NCI-H526 (cell line): ENCODE measurements at regions not wholly inside any gene's neighbourhood (a gene's known extent, or its start where the extent isn't known, plus 50 kb on each side); places are given as distances from the start of the nearest gene placed in this dataset.
"Not testable (repeated sequence)": the region's sequence is repeated elsewhere in the genome, so short reads cannot be mapped to it uniquely, and the experiment has no call there.

ENCODE experiments used
- DNase-seq, 2 experiments: peaks; one replicate each; lab custom pipeline; 2025; lab: John Stamatoyannopoulos, UW

- DNase-seq, result not testable (repeated sequence)
These were observed 309.6 kb downstream of the SPATA31A1 start for GRCh38 chr9:39665020-39665419.

- not testable (repeated sequence) for DNase-seq
These were observed 319.2 kb downstream of the SPATA31A1 start for GRCh38 chr9:39674437-39675210.

DNA sequence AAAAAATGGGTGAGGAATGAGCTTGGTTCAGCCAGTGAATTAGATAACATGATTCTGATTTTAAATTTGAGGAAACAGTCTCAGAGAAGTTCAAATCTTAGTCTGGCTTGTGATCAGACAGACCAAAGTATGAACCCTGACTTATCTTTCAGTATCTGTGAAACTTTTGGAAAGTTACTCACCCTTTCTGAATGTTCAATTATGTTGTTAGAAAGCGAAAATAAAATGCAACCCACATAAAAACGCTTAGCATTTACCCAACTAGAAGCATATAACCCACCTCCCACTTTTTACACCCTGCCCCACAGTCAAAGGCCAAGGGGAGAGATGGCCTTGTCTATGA is 319.7 kb downstream of the SPATA31A1 start:
- not testable (repeated sequence) for DNase-seq

DNA sequence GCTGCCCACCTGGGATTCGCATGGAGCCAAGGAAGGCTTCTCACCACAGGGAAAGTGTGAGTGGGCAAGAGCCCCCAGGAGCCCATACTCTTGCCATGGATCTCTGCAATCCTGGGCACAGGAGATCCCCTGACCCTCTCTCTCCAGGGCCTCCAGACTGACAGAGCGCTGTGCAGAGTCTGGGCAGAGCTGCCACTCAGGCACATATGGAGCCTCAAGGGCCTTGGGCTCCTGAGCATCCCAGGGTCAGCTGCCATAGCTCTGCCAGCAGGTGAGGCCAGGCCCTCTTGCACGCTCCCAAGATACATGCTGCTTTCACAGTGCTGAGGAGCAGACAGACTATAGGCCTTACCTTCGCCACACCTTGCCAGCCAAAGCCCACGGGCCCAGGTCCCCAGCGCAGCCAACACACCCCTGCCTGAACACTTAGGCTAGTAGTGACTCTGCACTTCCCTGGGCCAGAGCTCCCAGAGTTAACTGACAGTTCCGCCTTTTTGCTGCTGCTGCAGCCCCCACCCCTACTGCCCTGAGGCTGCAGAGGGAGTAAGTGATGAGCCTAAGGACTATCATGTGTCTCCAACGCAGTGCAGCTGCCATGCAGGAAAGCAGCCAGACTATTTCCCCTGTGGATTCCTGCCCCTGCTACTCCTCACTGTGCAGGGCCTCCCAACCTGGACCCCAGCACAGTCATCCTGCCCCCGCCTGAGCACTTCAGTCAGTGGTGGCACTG is 323.2 kb downstream of the SPATA31A1 start:
- not testable (repeated sequence) for DNase-seq

- DNase-seq, result not testable (repeated sequence)
These were observed 325.4 kb downstream of the SPATA31A1 start for GRCh38 chr9:39680694-39681401.

DNA sequence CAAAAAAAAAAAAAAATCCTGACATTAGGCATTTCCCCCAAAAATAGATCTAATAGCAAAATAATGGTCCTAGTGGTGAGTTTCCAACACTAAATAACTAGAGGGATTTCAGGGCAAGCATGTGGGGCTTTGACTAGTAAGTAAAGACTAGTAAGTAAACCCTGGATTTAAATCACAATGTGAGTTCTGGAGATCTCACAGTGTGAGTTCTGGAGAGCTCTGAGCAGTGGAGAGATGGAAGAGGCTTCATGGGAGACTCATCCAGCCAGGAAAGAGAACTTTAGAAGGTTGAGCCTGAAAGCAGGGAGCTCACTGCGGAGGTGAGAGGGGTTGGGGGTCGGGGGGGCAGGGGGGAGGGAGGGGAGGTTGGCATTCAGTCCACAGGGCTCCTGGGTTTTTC is 373.4 kb downstream of the SPATA31A1 start:
- not testable (repeated sequence) for DNase-seq

DNA sequence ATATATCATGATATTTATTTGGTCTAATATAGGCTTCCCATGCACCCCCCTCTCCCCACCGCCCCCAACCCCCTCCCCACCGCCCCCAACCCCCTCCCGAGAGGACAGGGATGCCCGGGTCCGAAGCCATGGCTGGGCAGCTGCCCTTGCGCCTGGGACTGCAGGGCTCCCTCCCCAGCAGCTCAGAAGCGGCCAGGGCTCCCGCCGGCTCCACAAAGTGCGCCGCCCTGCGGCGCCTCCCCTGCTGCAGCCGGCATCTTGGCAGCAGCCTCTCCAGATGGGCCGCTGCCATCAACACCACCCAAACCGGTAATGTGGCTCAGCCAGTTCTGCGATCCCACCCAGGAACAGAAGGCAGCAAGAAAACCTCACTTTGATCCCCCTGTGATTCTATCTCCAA is 389.4 kb downstream of the SPATA31A1 start:
- not testable (repeated sequence) for DNase-seq

DNA sequence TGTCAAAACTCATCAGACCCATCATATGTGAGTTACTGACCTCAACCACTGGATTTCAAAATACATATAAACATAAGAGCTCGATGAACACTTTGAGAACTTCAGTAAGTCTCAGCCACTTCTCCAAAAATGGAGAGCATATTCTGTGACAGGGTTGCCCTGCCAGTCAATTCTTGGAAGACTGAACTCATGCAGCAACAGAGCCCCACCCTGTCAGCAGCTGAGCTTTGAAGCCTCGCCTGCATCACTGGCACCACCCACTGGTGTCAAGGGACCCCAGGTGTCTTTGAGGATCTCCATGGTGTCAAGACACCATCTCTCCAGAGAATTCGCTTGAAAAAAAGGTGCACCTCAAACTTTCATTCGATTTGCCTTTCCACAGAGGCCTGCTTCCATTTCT is 420.1 kb downstream of the SPATA31A1 start:
- DNase-seq, result not testable (repeated sequence)

- DNase-seq, result not testable (repeated sequence)
These were observed 435.9 kb downstream of the SPATA31A1 start for GRCh38 chr9:39791356-39791755.

- not testable (repeated sequence) for DNase-seq
These were observed 442.5 kb downstream of the SPATA31A1 start for GRCh38 chr9:39797935-39798334.

DNA sequence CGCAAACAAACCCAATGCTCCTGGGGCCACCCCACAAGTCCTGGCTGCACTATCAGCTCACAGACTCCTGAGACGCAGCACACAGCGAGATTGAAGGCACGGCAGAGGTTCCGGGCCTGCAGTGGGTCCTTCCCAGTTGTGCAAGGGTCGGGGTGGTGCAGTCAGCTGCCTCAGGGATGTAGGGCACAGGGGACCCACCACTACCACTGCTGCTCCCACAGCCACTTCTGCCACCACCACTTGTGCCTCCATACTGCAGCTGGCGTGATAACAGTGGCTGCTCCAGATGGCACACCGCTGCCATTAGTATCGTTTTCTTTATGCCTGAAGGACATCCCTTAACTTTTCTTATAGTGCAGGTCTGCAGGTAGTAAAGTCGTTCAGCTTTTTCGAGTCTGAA is 443.8 kb downstream of the SPATA31A1 start:
- DNase-seq, result not testable (repeated sequence)

DNA sequence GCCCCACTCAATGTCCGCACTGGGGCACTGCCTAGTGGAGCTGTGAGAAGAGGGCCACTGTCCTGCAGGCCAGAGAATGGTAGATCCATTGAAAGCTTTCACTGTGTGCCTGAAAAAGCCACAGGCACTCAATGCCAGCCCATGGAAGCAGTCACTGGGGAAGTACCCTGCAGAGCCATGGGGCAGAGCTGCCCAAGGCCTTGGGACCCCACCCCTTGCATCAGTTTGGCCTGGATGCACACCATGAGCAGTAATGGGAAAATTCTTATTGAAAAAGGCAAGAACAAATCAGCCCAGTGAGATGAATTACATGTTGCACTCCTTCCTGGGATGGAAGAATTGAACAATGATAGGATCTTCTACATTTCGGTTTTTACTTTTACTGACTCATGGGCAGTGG is 447.1 kb downstream of the SPATA31A1 start:
- DNase-seq, result not testable (repeated sequence)

DNA sequence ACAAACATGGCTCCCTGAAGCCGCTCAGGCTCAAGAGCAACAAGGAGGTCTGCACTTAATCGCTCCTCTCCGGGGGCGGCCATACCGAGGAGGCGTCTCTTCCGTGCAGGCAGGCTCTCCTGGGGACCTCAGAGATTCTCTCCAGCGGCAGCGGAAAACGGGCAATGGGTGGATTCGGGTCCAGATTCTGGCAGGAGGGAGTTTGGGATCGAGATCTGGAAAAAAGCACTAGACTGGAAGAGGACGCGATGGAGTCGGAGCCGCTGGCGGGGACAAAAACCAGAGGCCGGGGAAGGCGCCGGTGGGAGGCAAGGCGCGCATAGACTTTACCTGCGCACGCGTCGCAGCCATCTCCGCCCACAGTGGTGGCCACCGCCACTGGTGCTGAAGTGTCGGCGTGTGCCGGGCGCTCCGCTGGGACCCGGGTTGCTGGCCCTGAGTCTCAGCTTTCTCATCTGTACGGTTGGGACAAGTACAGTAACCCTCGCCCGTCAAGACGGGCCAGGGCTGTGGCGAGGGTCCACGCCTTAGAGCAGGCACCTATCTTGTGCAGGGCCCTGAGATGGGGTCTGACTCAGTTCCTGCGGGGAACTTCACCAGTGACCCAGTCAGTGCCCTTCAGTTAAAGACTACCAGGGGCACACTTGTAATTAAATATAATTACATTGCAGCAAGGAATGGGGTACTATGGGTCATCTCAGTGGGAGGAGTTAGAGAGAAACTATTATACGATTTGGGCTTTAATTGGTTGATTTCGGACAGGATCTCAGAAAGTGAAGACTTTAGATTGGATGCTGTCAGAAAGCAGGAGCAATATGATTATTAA is 454.1 kb downstream of the SPATA31A1 start:
- DNase-seq, result peak; percentile 55 to 73

GRCh38 chr9:39810401-39810800 is 454.9 kb downstream of the SPATA31A1 start:
- not testable (repeated sequence) for DNase-seq

DNA sequence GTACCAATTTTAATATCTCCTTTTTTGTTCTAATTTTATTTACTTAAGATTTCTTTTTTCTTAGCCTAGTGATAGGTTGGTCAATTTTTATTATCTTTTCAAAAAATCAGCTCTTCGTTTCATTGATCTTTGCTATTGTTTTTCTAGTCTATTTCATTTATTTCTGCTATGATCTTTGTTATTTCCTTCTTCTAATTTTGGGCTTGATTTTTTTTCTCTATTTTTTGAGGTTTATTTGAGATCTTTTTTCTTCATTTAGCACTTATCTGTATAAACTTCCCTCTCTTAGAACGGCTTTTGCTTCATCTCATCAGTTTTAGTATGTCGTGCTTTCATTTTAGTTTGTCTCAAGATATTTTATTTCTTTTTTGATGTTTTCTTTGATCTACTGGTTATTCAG is 456.1 kb downstream of the SPATA31A1 start:
- DNase-seq, result not testable (repeated sequence)

- peak; percentile 11 to 19 for DNase-seq
These were observed 473.0 kb downstream of the SPATA31A1 start for GRCh38 chr9:39828457-39828856.
